A673 (cell line): ENCODE measurements at regions not wholly inside any gene's neighbourhood (a gene's known extent, or its start where the extent isn't known, plus 50 kb on each side); places are given as distances from the start of the nearest gene placed in this dataset.

Experiments
- CTCF ChIP-seq: fragments of 300-800, 200-600 bp; sonication (generic); conservative IDR thresholded peaks from 2 replicates; pipeline ENCODE4 v1.5.1; 2017; ENCODE audit warnings: low read depth, mild to moderate bottlenecking, antibody characterized with exemption, low read length, moderate library complexity, mixed read lengths
- EZH2 ChIP-seq: fragments of 200-600 bp; sonication (generic); IDR thresholded peaks from 2 replicates; pipeline ENCODE4 v1.6.1; 2017; ENCODE audit warnings: borderline replicate concordance, low read depth, mild to moderate bottlenecking, mixed read lengths, antibody characterized with exemption, low read length; ENCODE audit not compliant: poor library complexity, severe bottlenecking

- TF ChIP-seq EZH2 (no peak), CTCF (no peak)
Observed at GRCh38 chr11:127866109-127866508, 721.2 kb downstream of the ETS1 start.
